Thoracic aorta (tissue), 2 donors: ENCODE measurements at regions not wholly inside any gene's neighbourhood (a gene's known extent, or its start where the extent isn't known, plus 50 kb on each side); places are given as distances from the start of the nearest gene placed in this dataset.

Experiments
- ATAC-seq: fragments of 150-250 bp; one replicate; pipeline ENCODE4 v1.8.0; 2017; ENCODE audit warnings: low read depth; ENCODE audit not compliant: insufficient number of reproducible peaks, low FRiP score
- DNase-seq: peaks from one replicate; pipeline ENCODE4 v3.0.0-alpha.2; 2020; ENCODE audit warnings: low spot score
- H3K27ac ChIP-seq, 2 donors: fragments of 200-600 bp; sonication (generic); 1 replicate in 1 of 2; 2 replicates in 1 of 2; pipeline ENCODE4 v1.5.1; 2016; ENCODE audit warnings: mild to moderate bottlenecking in 2 of 2, moderate library complexity in 2 of 2
- H3K27me3 ChIP-seq: fragments of 200-600 bp; sonication (generic); replicated peaks from 2 replicates; pipeline ENCODE4 v1.6.0; 2016; ENCODE audit warnings: mild to moderate bottlenecking; ENCODE audit not compliant: insufficient read depth
- H3K36me3 ChIP-seq: fragments of 200-600 bp; sonication (generic); one replicate; pipeline ENCODE4 v1.5.1; 2016
- H3K4me1 ChIP-seq, 2 donors: fragments of 200-600 bp; sonication (generic); 1 replicate in 1 of 2; 2 replicates in 1 of 2; pipeline versions ENCODE4 v1.5.1 to v1.6.0; 2016; ENCODE audit warnings: low read depth in 2 of 2, mild to moderate bottlenecking in 1 of 2; ENCODE audit not compliant: control insufficient read depth in 1 of 2
- H3K4me3 ChIP-seq: fragments of 200-600 bp; sonication (generic); 2 replicates; pipeline ENCODE4 v1.5.1; 2016; ENCODE audit warnings: mild to moderate bottlenecking
- H3K9me3 ChIP-seq: fragments of 200-600 bp; sonication (generic); 2 replicates; pipeline ENCODE4 v1.5.1; 2016
- TF ChIP-seq, protein P1 (sequence below): fragments of 200-600 bp; sonication (generic); IDR thresholded peaks from one replicate; pipeline ENCODE4 v1.5.1; 2019; ENCODE audit warnings: antibody characterized with exemption

GRCh38 chr3:137100326-137100725 lies 142.5 kb downstream of the IL20RB start:
- H3K4me3 ChIP-seq, result no peak overlapping the region
- ATAC-seq (no peak), DNase-seq (no peak)
- no peaks in the 10 kb centered on the region for H3K36me3 ChIP-seq
- H3K27ac ChIP-seq, result no peak overlapping the region
- H3K9me3 ChIP-seq, result no peaks in the 10 kb centered on the region
- no peaks in the 10 kb centered on the region for H3K27me3 ChIP-seq
- H3K4me1 ChIP-seq, result no peaks in the 10 kb centered on the region
- TF ChIP-seq, protein P1, sequence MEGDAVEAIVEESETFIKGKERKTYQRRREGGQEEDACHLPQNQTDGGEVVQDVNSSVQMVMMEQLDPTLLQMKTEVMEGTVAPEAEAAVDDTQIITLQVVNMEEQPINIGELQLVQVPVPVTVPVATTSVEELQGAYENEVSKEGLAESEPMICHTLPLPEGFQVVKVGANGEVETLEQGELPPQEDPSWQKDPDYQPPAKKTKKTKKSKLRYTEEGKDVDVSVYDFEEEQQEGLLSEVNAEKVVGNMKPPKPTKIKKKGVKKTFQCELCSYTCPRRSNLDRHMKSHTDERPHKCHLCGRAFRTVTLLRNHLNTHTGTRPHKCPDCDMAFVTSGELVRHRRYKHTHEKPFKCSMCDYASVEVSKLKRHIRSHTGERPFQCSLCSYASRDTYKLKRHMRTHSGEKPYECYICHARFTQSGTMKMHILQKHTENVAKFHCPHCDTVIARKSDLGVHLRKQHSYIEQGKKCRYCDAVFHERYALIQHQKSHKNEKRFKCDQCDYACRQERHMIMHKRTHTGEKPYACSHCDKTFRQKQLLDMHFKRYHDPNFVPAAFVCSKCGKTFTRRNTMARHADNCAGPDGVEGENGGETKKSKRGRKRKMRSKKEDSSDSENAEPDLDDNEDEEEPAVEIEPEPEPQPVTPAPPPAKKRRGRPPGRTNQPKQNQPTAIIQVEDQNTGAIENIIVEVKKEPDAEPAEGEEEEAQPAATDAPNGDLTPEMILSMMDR, result no peak

GRCh38 chr3:137103739-137104138 lies 146.0 kb downstream of the IL20RB start:
- no peak overlapping the region for H3K4me3 ChIP-seq
- H3K4me1 ChIP-seq, result no peaks in the 10 kb centered on the region
- no peaks in the 10 kb centered on the region for H3K27me3 ChIP-seq
- no peak overlapping the region for H3K27ac ChIP-seq
- DNase-seq (no peak), ATAC-seq (no peak)
- TF ChIP-seq, protein P1, result no peak
- H3K36me3 ChIP-seq, result no peaks in the 10 kb centered on the region
- H3K9me3 ChIP-seq, result no peaks in the 10 kb centered on the region

GRCh38 chr3:137105277-137105977 lies 147.6 kb downstream of the IL20RB start:
- Histone ChIP-seq H3K27ac (no peak overlapping the region), H3K9me3 (no peaks in the 10 kb centered on the region), H3K36me3 (no peaks in the 10 kb centered on the region), H3K4me1 (no peaks in the 10 kb centered on the region), H3K27me3 (no peaks in the 10 kb centered on the region), H3K4me3 (peak overlapping the region; percentile 16)
- no peak for ATAC-seq
- TF ChIP-seq, protein P1, result peak; percentile 63
- DNase-seq, result no peak

GRCh38 chr3:137106612-137107240 lies 148.9 kb downstream of the IL20RB start:
- ATAC-seq, result no peak
- TF ChIP-seq, protein P1, result no peak

DNA sequence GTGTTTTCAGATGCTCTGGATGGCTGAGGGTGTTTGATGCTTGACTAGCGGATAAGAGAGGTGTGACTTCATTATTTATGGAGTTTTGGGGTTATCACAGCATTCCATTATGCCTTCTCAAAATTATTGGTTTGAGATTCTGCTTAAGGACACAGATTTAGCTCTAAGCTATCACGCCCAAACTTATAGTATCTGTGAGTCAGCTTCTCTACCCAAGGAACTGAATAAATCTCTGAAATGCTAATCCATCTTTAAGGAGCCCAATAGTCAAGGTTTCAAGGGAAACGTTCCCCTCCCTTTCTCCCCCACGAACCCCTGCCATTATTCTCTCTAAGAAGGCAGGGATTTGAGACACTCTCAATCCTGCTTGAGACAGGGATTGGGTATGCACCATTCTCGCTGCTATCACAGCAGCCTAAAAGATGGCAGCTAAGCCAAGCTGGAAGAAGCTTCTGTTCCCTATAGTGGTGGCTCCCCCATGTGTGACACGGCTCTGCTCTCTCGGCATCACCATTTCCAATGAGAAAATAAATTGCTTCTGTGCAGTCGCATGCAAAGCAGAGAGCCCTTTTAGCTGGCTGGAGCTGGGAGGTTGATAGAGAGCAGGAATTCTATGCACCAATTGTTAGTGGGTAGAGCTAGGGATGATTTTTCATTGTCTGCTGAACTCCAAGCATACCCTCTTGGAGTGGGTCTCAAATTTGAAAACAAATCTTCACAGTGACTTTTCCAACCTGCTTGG lies 151.1 kb downstream of the IL20RB start:
- ATAC-seq, result no peak
- H3K36me3 ChIP-seq, result no peaks in the 10 kb centered on the region
- no peak overlapping the region for H3K4me3 ChIP-seq
- no peaks in the 10 kb centered on the region for H3K9me3 ChIP-seq
- no peak for DNase-seq
- no peaks in the 10 kb centered on the region for H3K4me1 ChIP-seq
- H3K27me3 ChIP-seq, result no peaks in the 10 kb centered on the region
- H3K27ac ChIP-seq, result no peak overlapping the region
- TF ChIP-seq, protein P1, result no peak

More at GRCh38 chr3:137106612-137107240, 148.9 kb downstream of the IL20RB start:
- no peak for DNase-seq
- H3K9me3 ChIP-seq, result no peaks in the 10 kb centered on the region
- no peaks in the 10 kb centered on the region for H3K4me1 ChIP-seq
- no peak overlapping the region for H3K27ac ChIP-seq
- no peaks in the 10 kb centered on the region for H3K27me3 ChIP-seq
- no peaks in the 10 kb centered on the region for H3K36me3 ChIP-seq
- H3K4me3 ChIP-seq, result no peak overlapping the region
